ENCODE measurements at regions not wholly inside any gene's neighbourhood (a gene's known extent, or its start where the extent isn't known, plus 50 kb on each side); places are given as distances from the start of the nearest gene placed in this dataset.

DNA sequence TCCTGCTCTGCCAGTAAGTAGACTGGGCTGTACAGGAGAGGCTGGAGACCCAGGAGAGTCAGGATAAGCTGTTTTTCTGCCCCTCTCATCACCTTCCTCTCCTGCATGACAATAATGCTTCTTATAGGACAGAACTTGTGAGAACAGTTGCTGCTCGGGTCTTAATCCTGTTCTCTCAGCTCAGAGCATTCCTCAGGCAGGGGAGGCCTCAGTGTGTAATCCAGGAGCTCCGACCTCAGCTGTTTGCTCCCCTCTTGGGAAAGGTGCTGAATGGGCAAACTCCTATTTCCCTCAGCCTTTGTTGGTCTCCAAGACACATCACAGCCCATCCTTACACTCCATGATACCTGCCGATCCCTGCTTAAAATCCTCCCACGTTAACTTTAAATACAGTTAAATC is 134.9 kb upstream of the LRFN2 start:
- TF ChIP-seq ZNF589 (CRISPR knock-in tag; IDR thresholded peaks at IDR 0.05; ENCODE audit: low read depth) (no peak), ZFP36 (IDR thresholded peaks at IDR 0.05; ENCODE audit: low read depth, low read length, partially characterized antibody) (no peak)
- TF ChIP-seq, protein P1, sequence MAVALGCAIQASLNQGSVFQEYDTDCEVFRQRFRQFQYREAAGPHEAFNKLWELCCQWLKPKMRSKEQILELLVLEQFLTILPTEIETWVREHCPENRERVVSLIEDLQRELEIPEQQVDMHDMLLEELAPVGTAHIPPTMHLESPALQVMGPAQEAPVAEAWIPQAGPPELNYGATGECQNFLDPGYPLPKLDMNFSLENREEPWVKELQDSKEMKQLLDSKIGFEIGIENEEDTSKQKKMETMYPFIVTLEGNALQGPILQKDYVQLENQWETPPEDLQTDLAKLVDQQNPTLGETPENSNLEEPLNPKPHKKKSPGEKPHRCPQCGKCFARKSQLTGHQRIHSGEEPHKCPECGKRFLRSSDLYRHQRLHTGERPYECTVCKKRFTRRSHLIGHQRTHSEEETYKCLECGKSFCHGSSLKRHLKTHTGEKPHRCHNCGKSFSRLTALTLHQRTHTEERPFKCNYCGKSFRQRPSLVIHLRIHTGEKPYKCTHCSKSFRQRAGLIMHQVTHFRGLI (CRISPR knock-in tag; IDR thresholded peaks at IDR 0.05), result no peak
- FAIRE-seq (no peak), DNase-seq (ENCODE audit: extremely low read depth in 1 of 4, low spot score in 3 of 4) (no peak), ATAC-seq (no peak)
- H3K9me1 ChIP-seq (ENCODE audit: control insufficient read depth, insufficient read depth, low read length), result no peaks in the 10 kb centered on the region
- peaks cover 10 to 17% of the 10 kb centered on the region in 2 experiments; a peak in 4 of 5 replicates for H3K4me1 ChIP-seq (replicated peaks in 1 of 2; ENCODE audit: control insufficient read depth in 2 of 2, insufficient read depth in 2 of 2, low read length in 2 of 2)
- no peaks in the 10 kb centered on the region for H3K27me3 ChIP-seq (ENCODE audit: control insufficient read depth in 2 of 2, insufficient read depth in 2 of 2, low read length in 2 of 2)
- 8% methylated on average over 4 of the region's 4 CpGs for WGBS (ENCODE audit: insufficient coverage, low coverage, missing lambda C conversion rate)
- H2AFZ ChIP-seq (ENCODE audit: low read depth, low read length), result no peak overlapping the region
- H3K27ac ChIP-seq (ENCODE audit: extremely low read depth, low read depth, low read length), result no peak overlapping the region
- H3K9ac ChIP-seq (ENCODE audit: insufficient read depth in 1 of 2, low read depth in 2 of 2, low read length in 2 of 2), result no peak overlapping the region
- no peak overlapping the region for H3K4me2 ChIP-seq (ENCODE audit: insufficient read depth, low read length)
- H3K36me3 ChIP-seq (ENCODE audit: control insufficient read depth, insufficient read depth, low read length), result no peaks in the 10 kb centered on the region
- H3K9me3 ChIP-seq (replicated peaks; ENCODE audit: control insufficient read depth, insufficient read depth, low read depth, low read length), result no peaks in the 10 kb centered on the region
- H3K79me2 ChIP-seq (ENCODE audit: control insufficient read depth, insufficient read depth, low read length), result no peaks in the 10 kb centered on the region
- ChIA-PET POLR2A (interaction anchor here (0.6 kb wide), 1 partner anchor 155 kb away, joined by 4 read pairs; no protein-coding TSS in a partner anchor), CTCF (ENCODE audit: low intra/inter-chr PET ratio) (no interaction called here)
- in situ Hi-C loops (cut with MboI), result no loop called here
- no peak overlapping the region for H3K4me3 ChIP-seq
- BruUV-seq (replicated peaks), result no TSS peak
- intact Hi-C loops (cut with micrococcal nuclease), result no loop called here
- H4K20me1 ChIP-seq (replicated peaks; ENCODE audit: control insufficient read depth, insufficient read depth, low read length), result no peaks in the 10 kb centered on the region

- no peak overlapping the region for H3K4me2 ChIP-seq (ENCODE audit: insufficient read depth, low read length)
- POLR2A ChIA-PET, result interaction anchor here (0.6 to 0.9 kb wide), 2 partner anchors 15 to 154 kb away, joined by 3 to 4 read pairs; no protein-coding TSS in a partner anchor
- ATAC-seq (no peak), DNase-seq (ENCODE audit: extremely low read depth in 1 of 4, low spot score in 3 of 4) (no peak), FAIRE-seq (no peak)
- peaks cover 10 to 19% of the 10 kb centered on the region in 2 experiments; a peak in 4 of 5 replicates for H3K4me1 ChIP-seq (replicated peaks in 1 of 2; ENCODE audit: control insufficient read depth in 2 of 2, insufficient read depth in 2 of 2, low read length in 2 of 2)
- no peak overlapping the region for H3K9ac ChIP-seq (ENCODE audit: insufficient read depth in 1 of 2, low read depth in 2 of 2, low read length in 2 of 2)
- CTCF ChIA-PET (ENCODE audit: low intra/inter-chr PET ratio), result no interaction called here
- H3K9me1 ChIP-seq (ENCODE audit: control insufficient read depth, insufficient read depth, low read length), result no peaks in the 10 kb centered on the region
- no peaks in the 10 kb centered on the region for H3K79me2 ChIP-seq (ENCODE audit: control insufficient read depth, insufficient read depth, low read length)
- 40% methylated on average over 7 of the region's 7 CpGs for WGBS (ENCODE audit: insufficient coverage, low coverage, missing lambda C conversion rate)
- in situ Hi-C loops (cut with MboI), result no loop called here
- intact Hi-C loops (cut with micrococcal nuclease), result no loop called here
- no peaks in the 10 kb centered on the region for H3K9me3 ChIP-seq (replicated peaks; ENCODE audit: control insufficient read depth, insufficient read depth, low read depth, low read length)
- no peaks in the 10 kb centered on the region for H3K36me3 ChIP-seq (ENCODE audit: control insufficient read depth, insufficient read depth, low read length)
- H3K27me3 ChIP-seq (ENCODE audit: control insufficient read depth in 2 of 2, insufficient read depth in 2 of 2, low read length in 2 of 2), result no peaks in the 10 kb centered on the region
- H3K4me3 ChIP-seq, result no peak overlapping the region
- no TSS peak for BruUV-seq (replicated peaks)
- H3K27ac ChIP-seq (ENCODE audit: extremely low read depth, low read depth, low read length), result no peak overlapping the region
- no peaks in the 10 kb centered on the region for H4K20me1 ChIP-seq (replicated peaks; ENCODE audit: control insufficient read depth, insufficient read depth, low read length)
- no peak overlapping the region for H2AFZ ChIP-seq (ENCODE audit: low read depth, low read length)
- TF ChIP-seq ZNF134 (CRISPR knock-in tag; conservative IDR thresholded peaks at IDR 0.05) (no peak), YBX1 (IDR thresholded peaks at IDR 0.05) (no peak), IRF9 (tag; IDR thresholded peaks at IDR 0.05) (no peak), IRF2 (CRISPR knock-in tag; IDR thresholded peaks at IDR 0.05) (no peak), SRSF3 (IDR thresholded peaks at IDR 0.05; ENCODE audit: insufficient read depth, low read length) (no peak), SAFB2 (IDR thresholded peaks at IDR 0.05; ENCODE audit: borderline replicate concordance, low read depth, low read length, severe bottlenecking) (no peak), ZC3H8 (IDR thresholded peaks at IDR 0.05) (no peak), MTA1 (IDR thresholded peaks at IDR 0.05; ENCODE audit: borderline replicate concordance) (no peak)
- TF ChIP-seq, protein P2, sequence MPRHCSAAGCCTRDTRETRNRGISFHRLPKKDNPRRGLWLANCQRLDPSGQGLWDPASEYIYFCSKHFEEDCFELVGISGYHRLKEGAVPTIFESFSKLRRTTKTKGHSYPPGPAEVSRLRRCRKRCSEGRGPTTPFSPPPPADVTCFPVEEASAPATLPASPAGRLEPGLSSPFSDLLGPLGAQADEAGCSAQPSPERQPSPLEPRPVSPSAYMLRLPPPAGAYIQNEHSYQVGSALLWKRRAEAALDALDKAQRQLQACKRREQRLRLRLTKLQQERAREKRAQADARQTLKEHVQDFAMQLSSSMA (CRISPR knock-in tag; IDR thresholded peaks at IDR 0.05), result no peak
- TF ChIP-seq, protein P3, sequence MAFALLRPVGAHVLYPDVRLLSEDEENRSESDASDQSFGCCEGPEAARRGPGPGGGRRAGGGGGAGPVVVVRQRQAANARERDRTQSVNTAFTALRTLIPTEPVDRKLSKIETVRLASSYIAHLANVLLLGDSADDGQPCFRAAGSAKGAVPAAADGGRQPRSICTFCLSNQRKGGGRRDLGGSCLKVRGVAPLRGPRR (CRISPR knock-in tag; IDR thresholded peaks at IDR 0.05), result no peak
Measured at GRCh38 chr6:40721271-40721952, 134.2 kb upstream of the LRFN2 start.
